ENCODE measurements at regions not wholly inside any gene's neighbourhood (a gene's known extent, or its start where the extent isn't known, plus 50 kb on each side); places are given as distances from the start of the nearest gene placed in this dataset.

GRCh38 chr15:97194750-97195149 lies 765.8 kb upstream of the ARRDC4 start:
- H3K4me3 ChIP-seq (ENCODE audit: low read depth, low read length): no peak overlapping the region
- TF ChIP-seq CTCF (IDR thresholded peaks at IDR 0.05; ENCODE audit: borderline replicate concordance, insufficient read depth, low read depth, low read length): no peak

GRCh38 chr15:97196048-97197014 lies 764.2 kb upstream of the ARRDC4 start:
- no peak for TF ChIP-seq CTCF (IDR thresholded peaks at IDR 0.05; ENCODE audit: borderline replicate concordance, insufficient read depth, low read depth, low read length)

GRCh38 chr15:97199393-97200051 lies 761.0 kb upstream of the ARRDC4 start:
- TF ChIP-seq CTCF (IDR thresholded peaks at IDR 0.05; ENCODE audit: borderline replicate concordance, insufficient read depth, low read depth, low read length): no peak
- H3K4me3 ChIP-seq (ENCODE audit: low read depth, low read length): no peak overlapping the region

More at GRCh38 chr15:97196048-97197014, 764.2 kb upstream of the ARRDC4 start:
- H3K4me3 ChIP-seq (ENCODE audit: low read depth, low read length): no peak overlapping the region

- TF ChIP-seq CTCF (IDR thresholded peaks at IDR 0.05; ENCODE audit: borderline replicate concordance, insufficient read depth, low read depth, low read length): no peak
- H3K4me3 ChIP-seq (ENCODE audit: low read depth, low read length): no peak overlapping the region
These were observed 760.3 kb upstream of the ARRDC4 start for GRCh38 chr15:97200161-97200560.

DNA sequence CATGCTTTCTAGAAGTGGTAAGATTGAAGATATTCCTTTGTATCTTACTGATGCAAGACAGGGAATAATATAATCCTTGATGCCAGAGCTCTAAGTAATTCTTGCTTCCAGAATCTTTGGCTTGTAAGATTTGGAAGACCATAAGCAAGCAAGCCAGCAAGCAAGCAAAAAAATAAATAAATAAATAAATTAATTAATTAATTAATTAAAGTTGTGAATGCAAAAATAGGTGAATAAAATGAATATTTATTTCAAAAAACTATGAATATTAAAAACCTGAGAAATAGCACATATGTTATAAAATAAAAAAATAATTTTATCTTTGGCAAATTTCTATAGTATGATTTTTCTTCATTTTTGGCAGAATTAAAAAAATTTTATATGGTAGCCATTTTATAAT lies 750.2 kb upstream of the ARRDC4 start:
- TF ChIP-seq CTCF (IDR thresholded peaks at IDR 0.05; ENCODE audit: borderline replicate concordance, insufficient read depth, low read depth, low read length): no peak
- H3K4me3 ChIP-seq (ENCODE audit: low read depth, low read length): no peak overlapping the region

DNA sequence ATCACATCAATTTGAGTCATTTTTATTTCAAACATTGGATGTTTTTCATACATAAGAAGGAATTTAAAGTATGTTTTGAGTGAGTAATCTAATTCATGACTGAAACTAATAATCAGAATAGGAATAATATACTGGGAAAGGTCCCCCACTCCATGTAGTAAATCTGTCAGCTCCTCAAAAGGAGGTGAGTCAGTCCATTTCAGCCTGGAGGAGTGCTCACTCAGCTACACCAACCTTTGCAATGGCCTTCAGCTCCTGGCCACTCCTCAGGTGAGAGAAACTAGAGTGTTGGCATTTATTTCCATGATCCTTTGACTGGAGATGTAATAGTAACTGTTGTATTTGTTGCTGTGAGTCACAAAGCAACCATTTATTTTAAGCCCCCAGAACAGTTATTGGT lies 744.9 kb upstream of the ARRDC4 start:
- TF ChIP-seq CTCF (IDR thresholded peaks at IDR 0.05; ENCODE audit: borderline replicate concordance, insufficient read depth, low read depth, low read length): no peak

More for the DNA sequence above, 744.9 kb upstream of the ARRDC4 start:
- H3K4me3 ChIP-seq (ENCODE audit: low read depth, low read length): no peak overlapping the region
